Hepatocyte (in vitro differentiated cells): ENCODE measurements at regions not wholly inside any gene's neighbourhood (a gene's known extent, or its start where the extent isn't known, plus 50 kb on each side); places are given as distances from the start of the nearest gene placed in this dataset.

Source experiments
- DNase-seq: peaks from one replicate; pipeline ENCODE4 v3.0.0-alpha.2; 2016; ENCODE audit warnings: low spot score
- H2AFZ ChIP-seq: fragments of 200-600 bp; sonication (generic); 2 replicates; pipeline ENCODE4 v1.6.0; 2016; ENCODE audit warnings: antibody characterized with exemption, mild to moderate bottlenecking
- H3K27ac ChIP-seq: fragments of 200-600 bp; sonication (generic); 2 replicates; pipeline ENCODE4 v1.5.1; 2016; ENCODE audit warnings: mild to moderate bottlenecking
- H3K27me3 ChIP-seq: fragments of 200-600 bp; sonication (generic); 2 replicates; pipeline ENCODE4 v1.6.1; 2016
- H3K36me3 ChIP-seq: fragments of 200-600 bp; sonication (generic); replicated peaks from 2 replicates; pipeline ENCODE4 v1.5.1; 2016; ENCODE audit warnings: low read depth; ENCODE audit not compliant: insufficient read depth
- H3K4me1 ChIP-seq: fragments of 200-600 bp; sonication (generic); 2 replicates; pipeline ENCODE4 v1.5.1; 2016; ENCODE audit warnings: mild to moderate bottlenecking, moderate library complexity; ENCODE audit not compliant: insufficient read depth
- H3K4me2 ChIP-seq: fragments of 200-600 bp; sonication (generic); 2 replicates; pipeline ENCODE4 v1.6.0; 2016
- H3K4me3 ChIP-seq: fragments of 200-600 bp; sonication (generic); 2 replicates; pipeline ENCODE4 v1.5.1; 2016; ENCODE audit warnings: mild to moderate bottlenecking
- H3K79me2 ChIP-seq: fragments of 200-600 bp; sonication (generic); 2 replicates; pipeline ENCODE4 v1.6.0; 2017; ENCODE audit warnings: mild to moderate bottlenecking
- H3K9me2 ChIP-seq: fragments of 200-600 bp; sonication (generic); replicated peaks from 2 replicates; pipeline ENCODE4 v1.6.0; 2017; ENCODE audit warnings: mild to moderate bottlenecking; ENCODE audit not compliant: insufficient read depth
- H3K9me3 ChIP-seq: fragments of 200-600 bp; sonication (generic); 2 replicates; pipeline ENCODE4 v1.5.1; 2016; ENCODE audit warnings: low read depth, mild to moderate bottlenecking
- H4K20me1 ChIP-seq: fragments of 200-600 bp; sonication (generic); 2 replicates; pipeline ENCODE4 v1.6.0; 2016; ENCODE audit warnings: mild to moderate bottlenecking; ENCODE audit not compliant: insufficient read depth, poor library complexity, severe bottlenecking
- CTCF ChIP-seq: fragments of 200-600 bp; sonication (generic); IDR thresholded peaks from 2 replicates; pipeline ENCODE4 v1.5.1; 2016; ENCODE audit warnings: antibody characterized with exemption, mild to moderate bottlenecking; ENCODE audit not compliant: poor library complexity
- EZH2 ChIP-seq: fragments of 200-600 bp; sonication (generic); IDR thresholded peaks from 2 replicates; pipeline ENCODE4 v1.6.1; 2016; ENCODE audit warnings: antibody characterized with exemption, mild to moderate bottlenecking, borderline replicate concordance
- EZH2phosphoT487 ChIP-seq: fragments of 200-600 bp; sonication (generic); IDR thresholded peaks from one replicate; pipeline ENCODE4 v1.6.1; 2018; ENCODE audit warnings: antibody characterized with exemption, mild to moderate bottlenecking, low read depth, moderate library complexity; ENCODE audit not compliant: unreplicated experiment, severe bottlenecking
- WGBS: methylation state at CpG from one replicate; pipeline ENCODE4 v1.1.6; 2016; ENCODE audit warnings: low lambda C conversion rate; ENCODE audit errors: missing lambda C conversion rate; 5-methylcytosine and 5-hydroxymethylcytosine counted together

- no peaks in the 10 kb centered on the region for H3K27me3 ChIP-seq
Measured at GRCh38 chr2:136356125-136357006, 238.4 kb upstream of the CXCR4 start.

GRCh38 chr2:136351684-136352083 lies 233.7 kb upstream of the CXCR4 start:
- DNase-seq = no peak
- Histone ChIP-seq H3K79me2 (no peaks in the 10 kb centered on the region), H3K27ac (no peak overlapping the region), H3K36me3 (no peaks in the 10 kb centered on the region), H3K9me2 (no peaks in the 10 kb centered on the region), H3K4me3 (no peak overlapping the region), H4K20me1 (no peaks in the 10 kb centered on the region), H3K9me3 (no peaks in the 10 kb centered on the region), H2AFZ (no peak overlapping the region), H3K4me2 (no peak overlapping the region), H3K27me3 (no peaks in the 10 kb centered on the region), H3K4me1 (no peaks in the 10 kb centered on the region)
- 86% methylated on average over 4 of the region's 4 CpGs for WGBS
- TF ChIP-seq EZH2 = no peak
- TF ChIP-seq EZH2phosphoT487 = no peak
- no peak for TF ChIP-seq CTCF

More at GRCh38 chr2:136356125-136357006, 238.4 kb upstream of the CXCR4 start:
- WGBS = 78% methylated on average over 10 of the region's 10 CpGs
- no peaks in the 10 kb centered on the region for H4K20me1 ChIP-seq
- H3K79me2 ChIP-seq = no peaks in the 10 kb centered on the region
- H3K9me3 ChIP-seq = no peaks in the 10 kb centered on the region
- H3K36me3 ChIP-seq = no peaks in the 10 kb centered on the region
- no peaks in the 10 kb centered on the region for H3K9me2 ChIP-seq
- no peak overlapping the region for H2AFZ ChIP-seq
- H3K4me2 ChIP-seq = no peak overlapping the region
- H3K4me1 ChIP-seq = no peaks in the 10 kb centered on the region
- no peak overlapping the region for H3K4me3 ChIP-seq
- no peak for DNase-seq
- TF ChIP-seq EZH2phosphoT487 (no peak), EZH2 (no peak), CTCF (no peak)
- no peak overlapping the region for H3K27ac ChIP-seq

- no peaks in the 10 kb centered on the region for H3K36me3 ChIP-seq
- H3K4me3 ChIP-seq = no peak overlapping the region
- no peaks in the 10 kb centered on the region for H3K27me3 ChIP-seq
- DNase-seq = no peak
- H3K4me1 ChIP-seq = no peaks in the 10 kb centered on the region
- H3K9me2 ChIP-seq = no peaks in the 10 kb centered on the region
- no peak overlapping the region for H3K4me2 ChIP-seq
- no peaks in the 10 kb centered on the region for H3K79me2 ChIP-seq
- TF ChIP-seq EZH2 = no peak
- no peak for TF ChIP-seq EZH2phosphoT487
- TF ChIP-seq CTCF = no peak
- H4K20me1 ChIP-seq = no peaks in the 10 kb centered on the region
- no peak overlapping the region for H3K27ac ChIP-seq
- WGBS = 50% methylated on average over 2 of the region's 2 CpGs
- H3K9me3 ChIP-seq = no peaks in the 10 kb centered on the region
- no peak overlapping the region for H2AFZ ChIP-seq
Measured at GRCh38 chr2:136347981-136348380, 230.0 kb upstream of the CXCR4 start.
